ENCODE measurements at regions not wholly inside any gene's neighbourhood (a gene's known extent, or its start where the extent isn't known, plus 50 kb on each side); places are given as distances from the start of the nearest gene placed in this dataset.

GRCh38 chr16:85321509-85322271, 209.4 kb upstream of the CIBAR2 start:
- no peak for DNase-seq (ENCODE audit: low read depth in 2 of 2, low spot score in 1 of 2)

GRCh38 chr16:85323230-85323960, 211.1 kb upstream of the CIBAR2 start:
- DNase-seq (ENCODE audit: low read depth in 2 of 2, low spot score in 1 of 2), result no peak

DNA sequence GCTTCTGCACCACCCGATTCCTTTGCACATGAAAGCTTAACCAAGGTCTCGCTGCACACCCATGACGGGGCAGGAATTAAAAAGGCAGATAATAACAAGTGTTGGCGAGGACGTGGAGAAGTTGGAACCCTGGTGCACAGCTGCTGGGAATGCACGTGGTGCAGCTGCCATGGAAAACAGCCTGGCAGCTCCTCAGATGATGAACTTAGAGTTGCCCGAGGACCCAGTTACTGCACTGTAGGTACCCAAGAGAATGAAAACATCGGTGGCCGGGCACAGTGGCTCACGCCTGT, 211.6 kb upstream of the CIBAR2 start:
- no peak for DNase-seq (ENCODE audit: low read depth in 2 of 2, low spot score in 1 of 2)

DNA sequence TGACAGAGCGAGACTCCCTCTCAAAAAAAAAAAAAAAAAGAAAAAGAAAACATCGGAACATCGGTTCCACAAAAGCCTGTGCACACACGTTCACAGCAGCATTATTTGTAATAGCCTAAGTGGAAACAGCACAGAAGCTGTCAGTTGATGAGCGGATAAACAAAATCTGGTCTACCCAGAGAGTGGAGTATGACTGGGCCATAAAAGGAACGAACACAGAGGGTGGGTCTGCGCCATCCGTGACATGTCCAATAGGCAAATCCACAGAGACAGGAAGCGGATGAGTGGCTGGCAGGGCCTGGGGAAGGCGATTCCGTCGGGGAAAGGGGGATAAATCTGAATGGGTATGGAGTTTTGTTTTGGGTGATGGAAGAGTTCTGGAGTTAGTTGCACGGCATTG, 212.2 kb upstream of the CIBAR2 start:
- no peak for DNase-seq (ENCODE audit: low read depth in 2 of 2, low spot score in 1 of 2)

- DNase-seq (ENCODE audit: low read depth in 2 of 2, low spot score in 1 of 2), result no peak
Observed at GRCh38 chr16:85326113-85326793, 214.0 kb upstream of the CIBAR2 start.

DNA sequence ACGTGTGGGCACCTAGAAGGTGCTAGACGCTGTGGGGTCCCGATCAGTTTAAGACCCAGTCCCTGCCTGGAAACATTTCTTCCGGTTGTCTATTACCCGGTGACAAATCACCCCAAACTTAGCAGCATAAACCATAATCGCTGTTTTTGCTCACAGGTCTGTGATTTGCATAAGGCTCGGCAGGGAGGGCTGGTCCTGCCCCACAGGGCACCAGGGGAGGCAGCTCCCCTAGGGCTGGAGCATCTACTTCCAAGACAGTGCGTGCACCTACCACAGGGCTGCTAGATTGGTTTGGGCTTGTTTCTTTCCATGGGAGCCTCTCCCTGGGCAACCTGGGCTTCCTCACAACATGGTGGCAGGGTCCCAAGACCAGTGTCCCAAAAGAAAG, 214.5 kb upstream of the CIBAR2 start:
- no peak for DNase-seq (ENCODE audit: low read depth in 2 of 2, low spot score in 1 of 2)

DNA sequence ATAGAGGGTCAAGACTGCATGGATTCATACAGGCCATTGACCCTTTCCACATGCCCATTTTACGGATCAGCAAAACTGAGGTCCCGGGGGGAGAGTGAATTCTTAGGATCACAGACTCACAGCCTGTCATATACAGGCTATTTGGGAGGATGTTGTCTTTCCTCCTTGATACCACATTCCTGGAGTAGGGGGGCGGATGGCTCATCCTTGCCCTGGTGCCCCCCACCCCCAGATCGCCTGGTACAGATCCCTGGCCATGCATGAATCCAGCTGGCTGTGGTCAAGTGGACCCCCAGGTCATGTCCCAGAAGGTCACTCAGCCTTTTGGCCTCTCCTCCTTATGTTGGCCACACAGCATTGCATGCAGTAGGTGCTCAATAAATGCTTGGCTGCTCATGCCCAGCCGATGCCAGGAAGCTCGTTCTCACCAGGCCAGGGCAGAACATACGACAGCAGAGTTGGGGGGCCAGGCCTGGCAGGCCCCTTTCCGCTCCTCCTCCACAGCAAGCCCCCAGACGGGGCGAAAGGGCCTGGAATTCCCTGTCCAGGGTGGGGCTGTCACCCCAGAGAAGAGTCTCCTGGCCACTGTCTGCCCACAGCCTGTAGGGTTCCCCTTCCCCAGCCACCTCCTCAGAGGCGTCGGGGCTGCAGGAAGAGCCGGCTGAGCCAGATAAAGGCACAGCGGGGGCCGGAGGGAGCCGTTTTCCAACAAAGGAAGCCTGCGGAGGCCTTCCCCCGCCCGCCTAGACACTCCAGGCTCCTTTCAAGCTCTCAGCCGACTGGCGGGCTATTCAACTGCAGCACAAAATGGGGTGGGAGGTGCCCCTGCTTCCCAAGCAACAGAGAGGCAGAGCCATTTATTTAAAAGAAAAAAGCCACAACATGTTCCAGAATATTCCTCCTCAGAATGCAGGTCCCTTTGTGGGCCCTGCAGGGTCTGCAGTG, 215.7 kb upstream of the CIBAR2 start:
- DNase-seq (ENCODE audit: low read depth in 2 of 2, low spot score in 1 of 2), result no peak

DNA sequence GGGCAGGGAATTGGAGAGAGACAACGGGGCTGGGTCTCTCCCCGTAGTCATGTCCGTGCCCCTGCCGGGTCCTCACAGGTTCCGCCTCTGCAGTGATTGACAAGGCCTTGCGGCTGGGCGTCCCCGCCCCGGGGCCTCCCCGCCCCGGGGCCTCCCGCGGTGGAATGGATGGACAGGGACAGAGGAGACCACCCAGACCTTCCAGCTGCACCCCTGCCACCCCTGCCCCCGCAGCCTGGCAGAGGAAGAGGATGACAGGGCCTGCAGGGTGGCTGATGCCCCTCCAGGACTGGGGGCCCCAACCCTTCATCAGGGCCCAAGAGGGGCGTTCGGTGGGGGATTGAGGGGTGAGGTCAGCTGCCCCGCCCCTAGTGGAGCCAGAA, 216.4 kb upstream of the CIBAR2 start:
- no peak for DNase-seq (ENCODE audit: low read depth in 2 of 2, low spot score in 1 of 2)

- no peak for DNase-seq (ENCODE audit: low read depth in 2 of 2, low spot score in 1 of 2)
Observed at GRCh38 chr16:85329059-85329812, 217.0 kb upstream of the CIBAR2 start.

DNA sequence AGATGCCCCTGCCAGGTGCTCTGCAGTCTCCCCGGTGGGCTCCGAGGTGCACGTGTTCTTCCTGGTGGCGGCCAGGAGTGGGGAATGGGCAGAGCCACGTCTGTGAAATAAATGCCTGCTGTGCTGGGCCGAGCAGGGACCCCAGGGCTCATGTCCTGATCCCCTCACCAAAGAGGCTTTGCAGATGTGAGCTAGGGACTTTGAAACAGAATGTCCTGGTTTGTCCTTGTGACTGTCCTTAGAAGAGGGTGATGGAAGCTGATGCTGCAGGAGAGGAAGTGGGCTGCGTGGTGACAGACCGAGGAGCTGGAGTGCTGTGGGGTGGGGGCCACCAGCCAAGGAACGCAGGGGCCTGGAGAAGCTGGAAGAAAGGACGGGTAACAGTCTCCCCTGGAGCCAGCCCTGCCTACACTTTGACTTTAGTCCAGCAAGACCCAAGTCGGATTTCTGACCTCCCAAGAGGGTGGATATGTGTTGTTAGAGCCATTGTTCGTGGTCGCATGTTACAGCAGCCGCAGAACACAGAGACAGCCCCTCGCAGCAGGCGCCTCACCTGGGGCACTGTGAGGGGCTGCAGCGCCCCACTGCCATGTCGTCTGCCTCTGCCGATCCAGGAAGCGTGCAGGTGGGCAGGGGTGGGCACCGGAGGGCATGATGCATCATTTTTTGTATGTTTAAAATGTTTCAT, 217.9 kb upstream of the CIBAR2 start:
- DNase-seq (ENCODE audit: low read depth in 2 of 2, low spot score in 1 of 2), result no peak

DNA sequence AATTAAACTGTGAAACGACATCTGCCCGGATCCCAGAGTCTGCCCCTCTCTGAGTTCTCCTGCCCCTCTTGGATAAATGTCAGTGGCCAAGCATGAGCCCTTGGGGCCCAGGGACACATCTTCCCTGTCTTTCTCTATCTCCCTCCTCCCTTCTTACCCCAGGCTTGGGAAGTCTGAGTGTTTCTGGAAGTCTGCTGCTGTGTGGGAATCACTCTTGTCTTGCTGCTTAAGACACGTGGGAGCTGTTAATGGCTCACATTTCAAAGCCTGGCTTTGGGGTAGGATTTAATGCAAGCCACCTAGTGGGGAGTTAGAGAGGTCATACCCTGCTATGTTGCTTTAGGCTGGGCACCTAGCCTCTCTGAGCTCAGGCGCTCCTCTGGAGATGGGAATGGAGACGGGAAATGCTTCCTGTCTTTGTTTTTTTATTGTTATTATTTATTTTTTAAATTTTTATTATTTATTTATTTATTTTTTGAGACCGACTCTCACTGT, 218.5 kb upstream of the CIBAR2 start:
- DNase-seq (ENCODE audit: low read depth in 2 of 2, low spot score in 1 of 2), result no peak

GRCh38 chr16:85331688-85332087, 219.4 kb upstream of the CIBAR2 start:
- DNase-seq (ENCODE audit: low read depth in 2 of 2, low spot score in 1 of 2), result no peak

GRCh38 chr16:85332175-85332574, 219.9 kb upstream of the CIBAR2 start:
- DNase-seq (ENCODE audit: low read depth in 2 of 2, low spot score in 1 of 2), result no peak

DNA sequence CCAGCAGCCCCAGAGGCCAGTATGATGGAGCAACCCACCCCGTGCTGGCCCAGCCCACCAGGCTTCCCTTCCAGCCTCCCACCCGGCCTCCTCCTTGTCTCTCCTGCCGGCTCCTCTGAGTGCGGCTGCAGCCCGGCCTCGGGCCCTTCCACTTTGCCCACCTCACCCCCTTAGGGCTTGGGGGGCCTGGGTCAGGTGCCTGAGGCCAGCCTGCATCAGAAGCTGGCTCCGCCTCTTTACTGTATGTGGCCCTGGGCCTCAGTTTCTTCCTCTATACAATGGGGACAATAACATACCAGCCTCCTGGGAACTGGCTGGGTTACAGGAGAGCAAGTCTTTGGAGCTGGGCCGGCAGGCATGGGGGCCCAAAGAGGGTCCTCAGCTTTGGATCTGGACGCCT, 221.1 kb upstream of the CIBAR2 start:
- no peak for DNase-seq (ENCODE audit: low read depth in 2 of 2, low spot score in 1 of 2)

DNA sequence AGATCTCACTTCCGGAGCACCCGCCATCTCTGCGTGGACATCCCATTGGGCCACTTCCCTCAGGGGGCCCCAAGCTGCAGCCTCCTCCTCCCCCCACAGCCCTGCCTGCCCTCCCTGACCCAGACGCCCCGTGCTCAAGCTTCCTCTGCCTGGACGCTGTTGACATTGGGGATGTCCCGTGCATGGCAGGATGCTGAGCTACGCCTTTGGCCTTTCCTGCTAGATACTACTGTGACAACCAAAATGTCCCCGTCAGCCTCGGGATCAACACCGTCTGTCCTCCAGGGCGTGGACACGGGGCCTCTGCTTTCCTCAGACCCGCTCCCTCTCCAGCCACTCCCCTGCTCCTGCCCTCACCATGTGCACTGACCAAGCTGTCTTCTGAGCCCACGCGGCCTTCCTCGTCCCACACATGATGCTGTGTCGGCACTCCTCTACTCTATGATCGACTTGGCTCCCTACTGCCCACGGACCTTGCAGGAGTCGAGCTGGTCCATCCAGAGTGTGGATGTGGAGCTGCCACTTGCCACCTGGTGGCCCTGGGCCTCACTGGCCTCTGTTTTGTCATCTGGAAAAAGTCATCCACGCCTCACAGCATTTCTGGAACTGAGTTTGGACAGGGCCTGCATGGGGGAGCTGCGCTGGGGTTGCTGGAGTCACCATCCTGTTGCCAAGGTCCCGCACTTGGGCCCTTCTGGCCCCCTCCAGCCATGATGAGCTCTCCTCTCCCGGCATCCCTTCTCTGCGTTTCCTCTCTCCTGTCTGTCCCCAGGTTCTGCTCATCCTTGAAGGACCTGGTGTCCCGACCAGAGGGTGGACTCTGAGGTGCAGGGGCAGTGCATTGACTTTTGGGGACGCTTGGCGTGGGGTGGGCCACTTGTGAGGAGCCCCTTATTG, 221.7 kb upstream of the CIBAR2 start:
- no peak for DNase-seq (ENCODE audit: low read depth in 2 of 2, low spot score in 1 of 2)

DNA sequence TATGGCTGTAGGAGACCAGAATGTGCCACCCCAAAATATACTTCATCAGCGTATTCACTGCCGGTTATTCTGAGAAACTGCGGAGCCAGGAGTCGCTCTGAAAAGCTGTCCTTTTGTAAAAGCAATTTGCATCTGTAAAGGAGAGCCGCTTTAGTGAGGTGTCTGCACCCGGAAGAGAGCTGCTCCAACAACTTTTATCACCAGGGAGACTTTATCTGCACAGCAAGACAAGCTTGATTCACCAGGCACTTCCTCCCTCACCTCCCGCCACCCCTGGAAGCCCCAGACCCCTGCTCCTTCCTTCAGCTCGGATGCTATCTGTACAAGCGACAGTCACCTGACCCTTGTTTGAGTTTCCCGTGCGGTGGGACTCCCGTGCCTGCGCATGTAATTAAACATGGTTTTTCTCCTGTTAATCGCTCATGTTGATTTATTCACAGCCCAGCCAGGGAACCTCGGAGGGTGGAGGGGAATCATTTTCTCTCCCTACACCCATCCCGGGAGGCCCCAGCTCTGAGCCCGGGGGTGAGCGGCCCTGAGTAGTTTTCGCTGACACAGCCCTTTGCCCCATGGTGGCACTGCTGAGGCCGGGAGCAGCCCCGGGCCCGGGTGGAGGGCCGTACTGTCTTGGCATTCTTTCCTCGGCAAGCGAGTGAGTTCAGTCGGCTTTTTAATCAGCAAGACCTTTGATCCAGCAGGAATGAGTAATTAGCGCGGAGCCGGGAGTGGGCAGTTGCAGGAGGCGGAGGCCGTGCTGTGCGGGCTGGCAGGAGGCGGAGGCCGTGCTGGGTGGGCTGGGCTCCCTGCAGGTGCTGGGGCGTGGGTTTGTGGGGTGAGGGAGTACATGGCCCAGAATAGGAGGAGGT, 222.7 kb upstream of the CIBAR2 start:
- no peak for DNase-seq (ENCODE audit: low read depth in 2 of 2, low spot score in 1 of 2)

- DNase-seq (ENCODE audit: low read depth in 2 of 2, low spot score in 1 of 2), result no peak
Observed at GRCh38 chr16:85335584-85336491, 223.6 kb upstream of the CIBAR2 start.

Data from stimulated activated CD8-positive, alpha-beta memory T cell treated with anti-CD3 and anti-CD28 coated beads, Interleukin-4, amount 100 ng/mL, for 4 hours (primary cell).